ENCODE measurements at regions not wholly inside any gene's neighbourhood (a gene's known extent, or its start where the extent isn't known, plus 50 kb on each side); places are given as distances from the start of the nearest gene placed in this dataset.

- H3K27ac ChIP-seq, result no peak overlapping the region
- DNase-seq (ENCODE audit: low read depth, low spot score), result no peak
These were observed 418.9 kb downstream of the PRDM2 start for GRCh38 chr1:14118691-14119485.

- DNase-seq (ENCODE audit: low read depth, low spot score), result peak; percentile 50
- H3K27ac ChIP-seq, result no peak overlapping the region
These were observed 420.9 kb downstream of the PRDM2 start for GRCh38 chr1:14120895-14121294.

- no peak overlapping the region for H3K27ac ChIP-seq
- DNase-seq (ENCODE audit: low read depth, low spot score), result no peak
These were observed 428.1 kb downstream of the PRDM2 start for GRCh38 chr1:14128096-14128495.

GRCh38 chr1:14129009-14129408 lies 429.0 kb downstream of the PRDM2 start:
- H3K27ac ChIP-seq, result no peak overlapping the region
- DNase-seq (ENCODE audit: low read depth, low spot score), result no peak

GRCh38 chr1:14135070-14135469 lies 435.1 kb downstream of the PRDM2 start:
- DNase-seq (ENCODE audit: low read depth, low spot score), result no peak
- H3K27ac ChIP-seq, result no peak overlapping the region

GRCh38 chr1:14136152-14136763 lies 436.3 kb downstream of the PRDM2 start:
- no peak for DNase-seq (ENCODE audit: low read depth, low spot score)
- peak overlapping the region; percentile 93 for H3K27ac ChIP-seq

- H3K27ac ChIP-seq, result peak overlapping the region; percentile 93
- DNase-seq (ENCODE audit: low read depth, low spot score), result no peak
These were observed 436.9 kb downstream of the PRDM2 start for GRCh38 chr1:14136881-14137280.

GRCh38 chr1:14137411-14138134 lies 437.6 kb downstream of the PRDM2 start:
- H3K27ac ChIP-seq, result peak overlapping the region; percentile 93
- peak; percentile 87 for DNase-seq (ENCODE audit: low read depth, low spot score)

GRCh38 chr1:14138135-14138506 lies 438.1 kb downstream of the PRDM2 start:
- H3K27ac ChIP-seq, result peak overlapping the region; percentile 93
- peak; percentile 99 for DNase-seq (ENCODE audit: low read depth, low spot score)

- peak overlapping the region; percentile 93 for H3K27ac ChIP-seq
- DNase-seq (ENCODE audit: low read depth, low spot score), result no peak
These were observed 438.7 kb downstream of the PRDM2 start for GRCh38 chr1:14138687-14139086.

GRCh38 chr1:14140831-14141401 lies 440.9 kb downstream of the PRDM2 start:
- no peak for DNase-seq (ENCODE audit: low read depth, low spot score)
- no peak overlapping the region for H3K27ac ChIP-seq

- H3K27ac ChIP-seq, result no peak overlapping the region
- no peak for DNase-seq (ENCODE audit: low read depth, low spot score)
These were observed 441.7 kb downstream of the PRDM2 start for GRCh38 chr1:14141656-14142055.

- DNase-seq (ENCODE audit: low read depth, low spot score), result no peak
- H3K27ac ChIP-seq, result no peak overlapping the region
These were observed 442.6 kb downstream of the PRDM2 start for GRCh38 chr1:14142397-14143100.

- H3K27ac ChIP-seq, result no peak overlapping the region
- no peak for DNase-seq (ENCODE audit: low read depth, low spot score)
These were observed 443.8 kb downstream of the PRDM2 start for GRCh38 chr1:14143777-14144176.

- DNase-seq (ENCODE audit: low read depth, low spot score), result no peak
- no peak overlapping the region for H3K27ac ChIP-seq
These were observed 448.5 kb downstream of the PRDM2 start for GRCh38 chr1:14148526-14148925.

GRCh38 chr1:14149431-14149830 lies 449.1 kb upstream of the KAZN start:
- no peak for DNase-seq (ENCODE audit: low read depth, low spot score)
- H3K27ac ChIP-seq, result no peak overlapping the region

GRCh38 chr1:14156543-14156942 lies 441.9 kb upstream of the KAZN start:
- no peak overlapping the region for H3K27ac ChIP-seq
- DNase-seq (ENCODE audit: low read depth, low spot score), result no peak

- DNase-seq (ENCODE audit: low read depth, low spot score), result no peak
- H3K27ac ChIP-seq, result no peak overlapping the region
These were observed 437.7 kb upstream of the KAZN start for GRCh38 chr1:14160781-14161180.

- DNase-seq (ENCODE audit: low read depth, low spot score), result no peak
- no peak overlapping the region for H3K27ac ChIP-seq
These were observed 435.2 kb upstream of the KAZN start for GRCh38 chr1:14163246-14163645.

- no peak overlapping the region for H3K27ac ChIP-seq
- DNase-seq (ENCODE audit: low read depth, low spot score), result no peak
These were observed 433.1 kb upstream of the KAZN start for GRCh38 chr1:14165371-14165801.
